ENCODE measurements at regions not wholly inside any gene's neighbourhood (a gene's known extent, or its start where the extent isn't known, plus 50 kb on each side); places are given as distances from the start of the nearest gene placed in this dataset.

- TF ChIP-seq ZNF274 (IDR thresholded peaks at IDR 0.05; ENCODE audit: low read depth, low read length) (no peak), YY1 (IDR thresholded peaks at IDR 0.05; ENCODE audit: insufficient read depth, insufficient read length) (no peak), SUZ12 (IDR thresholded peaks at IDR 0.05; ENCODE audit: extremely low read depth, insufficient read depth, insufficient read length) (no peak)
- Histone ChIP-seq H3K27me3 (ENCODE audit: insufficient read depth, insufficient read length) (no peaks in the 10 kb centered on the region), H3K9me3 (ENCODE audit: insufficient read depth, low read length) (no peaks in the 10 kb centered on the region), H3K36me3 (ENCODE audit: insufficient read depth, insufficient read length, low read length) (no peaks in the 10 kb centered on the region), H3K9ac (ENCODE audit: insufficient read length, low read depth) (no peak overlapping the region), H3K4me1 (ENCODE audit: insufficient read depth, insufficient read length) (no peaks in the 10 kb centered on the region), H3K4me3 (ENCODE audit: insufficient read length, low read depth) (no peak overlapping the region)
- DNase-seq (ENCODE audit: low read depth, low spot score) = no peak
Measured at GRCh38 chr3:137958636-137959035, 51.3 kb upstream of the CLDN18 start.

Data from NT2/D1 (cell line).